ENCODE measurements at regions not wholly inside any gene's neighbourhood (a gene's known extent, or its start where the extent isn't known, plus 50 kb on each side); places are given as distances from the start of the nearest gene placed in this dataset.

DNA sequence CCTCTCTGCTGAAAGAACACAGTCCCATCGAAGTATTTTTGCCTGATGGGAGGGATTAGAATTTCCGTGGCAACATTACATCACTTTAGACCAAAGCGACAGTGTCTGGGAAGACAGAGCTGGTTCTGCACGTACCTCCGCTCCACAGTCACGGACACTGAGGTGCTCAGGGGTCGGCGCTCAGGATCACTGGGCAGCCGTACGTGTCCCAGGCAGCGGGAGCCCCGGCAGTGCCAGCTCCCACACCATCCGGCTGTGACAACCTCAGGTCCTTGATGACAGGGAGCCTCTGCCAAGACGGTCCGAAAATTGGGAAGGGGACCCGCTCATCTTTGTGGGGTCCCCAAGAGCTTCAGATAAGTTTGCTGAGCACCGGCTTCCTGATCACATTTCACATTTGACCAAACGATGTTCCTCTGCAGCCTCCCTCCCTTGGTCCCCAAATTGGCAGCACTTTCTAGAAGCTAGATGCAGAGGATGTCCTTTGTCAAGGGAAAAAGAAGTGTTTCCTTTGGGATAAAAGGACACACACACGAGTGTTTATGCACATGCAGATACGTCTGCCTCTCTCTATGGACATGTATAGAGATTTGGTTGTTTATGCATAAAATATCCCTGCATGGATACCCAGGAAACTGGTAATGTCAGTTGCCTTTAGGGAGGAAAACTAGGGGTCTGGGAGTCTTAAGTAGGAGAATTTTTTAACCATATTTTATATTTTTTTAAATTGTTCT, 61.6 kb upstream of the LINC01488 start:
- TF ChIP-seq, protein P1, sequence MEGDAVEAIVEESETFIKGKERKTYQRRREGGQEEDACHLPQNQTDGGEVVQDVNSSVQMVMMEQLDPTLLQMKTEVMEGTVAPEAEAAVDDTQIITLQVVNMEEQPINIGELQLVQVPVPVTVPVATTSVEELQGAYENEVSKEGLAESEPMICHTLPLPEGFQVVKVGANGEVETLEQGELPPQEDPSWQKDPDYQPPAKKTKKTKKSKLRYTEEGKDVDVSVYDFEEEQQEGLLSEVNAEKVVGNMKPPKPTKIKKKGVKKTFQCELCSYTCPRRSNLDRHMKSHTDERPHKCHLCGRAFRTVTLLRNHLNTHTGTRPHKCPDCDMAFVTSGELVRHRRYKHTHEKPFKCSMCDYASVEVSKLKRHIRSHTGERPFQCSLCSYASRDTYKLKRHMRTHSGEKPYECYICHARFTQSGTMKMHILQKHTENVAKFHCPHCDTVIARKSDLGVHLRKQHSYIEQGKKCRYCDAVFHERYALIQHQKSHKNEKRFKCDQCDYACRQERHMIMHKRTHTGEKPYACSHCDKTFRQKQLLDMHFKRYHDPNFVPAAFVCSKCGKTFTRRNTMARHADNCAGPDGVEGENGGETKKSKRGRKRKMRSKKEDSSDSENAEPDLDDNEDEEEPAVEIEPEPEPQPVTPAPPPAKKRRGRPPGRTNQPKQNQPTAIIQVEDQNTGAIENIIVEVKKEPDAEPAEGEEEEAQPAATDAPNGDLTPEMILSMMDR (IDR thresholded peaks at IDR 0.05), result no peak
- no peak for TF ChIP-seq POLR2A (IDR thresholded peaks at IDR 0.05)

Data from uterus (tissue), 2 donors.